T-cell (primary cell): ENCODE measurements at regions not wholly inside any gene's neighbourhood (a gene's known extent, or its start where the extent isn't known, plus 50 kb on each side); places are given as distances from the start of the nearest gene placed in this dataset.

ENCODE experiments used
- ATAC-seq, 4 experiments: fragments of 200-7000 bp in 3 of 4; fragments of 150-1000 bp in 1 of 4; cut with Tn5 transposase; replicated peaks in 1 of 4; 1 replicate in 3 of 4; 2 replicates in 1 of 4; pipeline ENCODE4 v1.10.0; 2021; ENCODE audit warnings: moderate library complexity in 3 of 4, mild to moderate bottlenecking in 2 of 4, moderate number of reproducible peaks in 1 of 4
- CTCF ChIA-PET, 2 donors: fragments of 300-600 bp; sonication (Branson Sonifier 250); formaldehyde crosslinking; loops; one replicate each; lab custom pipeline; 2022; ENCODE audit warnings: antibody characterized with exemption in 2 of 2; lab: Charles Lee
- POLR2A ChIA-PET, 2 donors: fragments of 300-600 bp; sonication (Branson Sonifier 250); formaldehyde crosslinking; loops; one replicate each; lab custom pipeline; 2022; ENCODE audit warnings: antibody characterized with exemption in 2 of 2; lab: Charles Lee
- DNase-seq, 35 experiments: peaks; one replicate each; pipeline versions ENCODE4 v3.0.0 to v3.0.0-alpha.2; 2013 to 2023
- H3K27ac ChIP-seq: one replicate; pipeline ENCODE4 v1.5.1; 2013; ENCODE audit warnings: low read length
- H3K27me3 ChIP-seq, 2 experiments: replicated peaks in 1 of 2; 1 replicate in 1 of 2; 2 replicates in 1 of 2; pipeline versions ENCODE4 v1.6.1 to v1.7.0; 2013; ENCODE audit warnings: low read length in 1 of 2, mixed read lengths in 1 of 2; ENCODE audit not compliant: control insufficient read depth in 2 of 2, insufficient read depth in 2 of 2; ENCODE audit errors: extremely low read depth in 1 of 2
- H3K36me3 ChIP-seq, 2 donors: 1 replicate in 1 of 2; 2 replicates in 1 of 2; pipeline versions ENCODE4 v1.6.1 to v1.7.0; 2013; ENCODE audit warnings: low read length in 1 of 2; ENCODE audit not compliant: control insufficient read depth in 2 of 2, insufficient read depth in 1 of 2; ENCODE audit errors: extremely low read depth in 1 of 2
- H3K4me1 ChIP-seq, 2 experiments: 1 replicate in 1 of 2; 2 replicates in 1 of 2; pipeline versions ENCODE4 v1.6.1 to v1.7.0; 2013; ENCODE audit warnings: low read length in 2 of 2, mixed read lengths in 1 of 2; ENCODE audit not compliant: insufficient read depth in 2 of 2, control insufficient read depth in 1 of 2; ENCODE audit errors: extremely low read depth in 1 of 2
- H3K4me3 ChIP-seq, 2 donors: 1 replicate in 1 of 2; 2 replicates in 1 of 2; pipeline versions ENCODE4 v1.5.1 to v1.7.0; 2013; ENCODE audit warnings: mild to moderate bottlenecking in 2 of 2, low read length in 1 of 2, moderate library complexity in 1 of 2; ENCODE audit not compliant: control insufficient read depth in 1 of 2; ENCODE audit errors: extremely low read depth in 1 of 2
- H3K9me3 ChIP-seq: 2 replicates; pipeline ENCODE4 v1.7.0; 2013
- H3K27ac Mint-ChIP-seq, 2 donors: one replicate each; pipeline ENCODE4 v1.8.0; 2020 to 2021; ENCODE audit warnings: mild to moderate bottlenecking in 2 of 2, mixed read lengths in 2 of 2
- H3K27me3 Mint-ChIP-seq, 2 donors: one replicate each; pipeline ENCODE4 v1.8.0; 2021 to 2022; ENCODE audit warnings: mixed read lengths in 2 of 2
- H3K36me3 Mint-ChIP-seq: one replicate; pipeline ENCODE4 v1.8.0; 2021; ENCODE audit warnings: mixed read lengths
- H3K4me1 Mint-ChIP-seq, 3 donors: one replicate each; pipeline ENCODE4 v1.8.0; 2020 to 2022; ENCODE audit warnings: mixed read lengths in 3 of 3, mild to moderate bottlenecking in 1 of 3
- H3K4me3 Mint-ChIP-seq, 3 donors: one replicate each; pipeline ENCODE4 v1.8.0; 2020 to 2022; ENCODE audit warnings: mild to moderate bottlenecking in 3 of 3, mixed read lengths in 3 of 3, moderate library complexity in 3 of 3
- H3K9me3 Mint-ChIP-seq, 3 donors: one replicate each; pipeline ENCODE4 v1.8.0; 2020 to 2022; ENCODE audit warnings: mixed read lengths in 3 of 3
- WGBS: methylation state at CpG from one replicate; pipeline ENCODE4 v1.1.5; 2013; ENCODE audit warnings: missing lambda C conversion rate; ENCODE audit not compliant: insufficient coverage; 5-methylcytosine and 5-hydroxymethylcytosine counted together

DNA sequence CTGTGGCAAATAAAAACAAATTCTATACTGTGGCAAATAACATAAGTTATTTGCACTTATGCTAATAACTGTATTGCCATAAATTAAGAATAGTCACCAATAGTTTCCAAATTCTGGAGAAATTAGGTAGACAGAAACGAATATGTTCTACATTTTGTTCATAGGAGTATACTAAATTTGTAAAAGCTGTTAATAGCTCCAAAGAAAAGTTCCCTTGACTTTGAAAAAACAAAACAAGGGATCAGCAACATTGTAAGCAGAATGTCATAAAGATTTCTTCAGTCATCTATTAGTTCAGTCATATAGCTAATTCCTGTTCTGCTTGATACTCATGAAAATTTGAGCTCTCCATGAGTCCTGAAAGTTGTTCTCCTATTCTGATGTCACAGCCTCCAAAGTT, 1472.8 kb downstream of the C4orf33 start:
- peaks cover 0 to 23% (median 4%) of the 10 kb centered on the region in 3 donors for H3K9me3 Mint-ChIP-seq
- DNase-seq (no peak), ATAC-seq (no peak)
- WGBS, result no CpG with 5 or more reads among the region's 1 CpG
- H3K27me3 Mint-ChIP-seq, result no peaks in the 10 kb centered on the region
- no peak overlapping the region for H3K4me3 ChIP-seq
- no peaks in the 10 kb centered on the region for H3K27me3 ChIP-seq
- H3K36me3 ChIP-seq, result no peaks in the 10 kb centered on the region
- no peaks in the 10 kb centered on the region for H3K9me3 ChIP-seq
- no peaks in the 10 kb centered on the region for H3K36me3 Mint-ChIP-seq
- POLR2A ChIA-PET, result no interaction called here
- CTCF ChIA-PET, result no interaction called here
- H3K27ac ChIP-seq, result no peak overlapping the region
- no peak overlapping the region for H3K27ac Mint-ChIP-seq
- H3K4me1 Mint-ChIP-seq, result no peaks in the 10 kb centered on the region
- no peak overlapping the region for H3K4me3 Mint-ChIP-seq
- no peaks in the 10 kb centered on the region for H3K4me1 ChIP-seq

GRCh38 chr4:130573742-130574141, 1477.8 kb downstream of the C4orf33 start:
- ChIA-PET POLR2A (no interaction called here), CTCF (no interaction called here)
- peaks cover 6 to 12% (median 12%) of the 10 kb centered on the region in 3 donors for H3K9me3 Mint-ChIP-seq
- H3K4me1 ChIP-seq, result no peaks in the 10 kb centered on the region
- H3K4me3 Mint-ChIP-seq, result no peak overlapping the region
- H3K27me3 Mint-ChIP-seq, result no peaks in the 10 kb centered on the region
- no peaks in the 10 kb centered on the region for H3K4me1 Mint-ChIP-seq
- no peak overlapping the region for H3K27ac ChIP-seq
- H3K9me3 ChIP-seq, result no peaks in the 10 kb centered on the region
- no peak for ATAC-seq
- no peaks in the 10 kb centered on the region for H3K36me3 ChIP-seq
- H3K36me3 Mint-ChIP-seq, result no peaks in the 10 kb centered on the region
- no CpG with 5 or more reads among the region's 1 CpG for WGBS
- no peak for DNase-seq
- no peak overlapping the region for H3K27ac Mint-ChIP-seq
- H3K27me3 ChIP-seq, result no peaks in the 10 kb centered on the region
- no peak overlapping the region for H3K4me3 ChIP-seq

GRCh38 chr4:130574215-130574614, 1478.3 kb downstream of the C4orf33 start:
- CTCF ChIA-PET, result no interaction called here
- POLR2A ChIA-PET, result no interaction called here

GRCh38 chr4:130576218-130576617, 1480.3 kb downstream of the C4orf33 start:
- Mint-ChIP-seq H3K4me1 (no peaks in the 10 kb centered on the region), H3K4me3 (no peak overlapping the region), H3K9me3 (peaks cover 10 to 17% (median 12%) of the 10 kb centered on the region in 3 donors), H3K27ac (no peak overlapping the region), H3K27me3 (no peaks in the 10 kb centered on the region), H3K36me3 (no peaks in the 10 kb centered on the region)
- Histone ChIP-seq H3K27ac (no peak overlapping the region), H3K4me3 (no peak overlapping the region), H3K4me1 (no peaks in the 10 kb centered on the region), H3K9me3 (no peaks in the 10 kb centered on the region), H3K27me3 (no peaks in the 10 kb centered on the region), H3K36me3 (no peaks in the 10 kb centered on the region)
- POLR2A ChIA-PET, result no interaction called here
- CTCF ChIA-PET, result no interaction called here
- WGBS, result no CpG with 5 or more reads among the region's 1 CpG
- DNase-seq (no peak), ATAC-seq (no peak)

More at GRCh38 chr4:130574215-130574614, 1478.3 kb downstream of the C4orf33 start:
- Histone ChIP-seq H3K4me3 (no peak overlapping the region), H3K9me3 (no peaks in the 10 kb centered on the region), H3K27me3 (no peaks in the 10 kb centered on the region), H3K36me3 (no peaks in the 10 kb centered on the region), H3K27ac (no peak overlapping the region), H3K4me1 (no peaks in the 10 kb centered on the region)
- ATAC-seq (no peak), DNase-seq (no peak)
- Mint-ChIP-seq H3K4me1 (no peaks in the 10 kb centered on the region), H3K27ac (no peak overlapping the region), H3K9me3 (peaks cover 6 to 12% (median 12%) of the 10 kb centered on the region in 3 donors), H3K36me3 (no peaks in the 10 kb centered on the region), H3K27me3 (no peaks in the 10 kb centered on the region), H3K4me3 (no peak overlapping the region)
- WGBS, result 17% methylated on average over 1 of the region's 2 CpGs

GRCh38 chr4:130591091-130591490, 1495.1 kb downstream of the C4orf33 start:
- no peak overlapping the region for H3K4me3 ChIP-seq
- Mint-ChIP-seq H3K27me3 (no peaks in the 10 kb centered on the region), H3K4me1 (no peaks in the 10 kb centered on the region), H3K27ac (no peak overlapping the region), H3K9me3 (peaks cover 10 to 19% (median 12%) of the 10 kb centered on the region in 3 donors), H3K36me3 (no peaks in the 10 kb centered on the region), H3K4me3 (no peak overlapping the region)
- WGBS, result 20% methylated on average over 1 of the region's 2 CpGs
- DNase-seq (no peak), ATAC-seq (no peak)
- H3K9me3 ChIP-seq, result no peaks in the 10 kb centered on the region
- H3K27me3 ChIP-seq, result no peaks in the 10 kb centered on the region
- CTCF ChIA-PET, result no interaction called here
- POLR2A ChIA-PET, result no interaction called here
- H3K4me1 ChIP-seq, result no peaks in the 10 kb centered on the region
- H3K36me3 ChIP-seq, result no peaks in the 10 kb centered on the region
- H3K27ac ChIP-seq, result no peak overlapping the region

- CTCF ChIA-PET, result no interaction called here
- H3K4me3 ChIP-seq, result no peak overlapping the region
- H3K27ac Mint-ChIP-seq, result no peak overlapping the region
- no peaks in the 10 kb centered on the region for H3K27me3 Mint-ChIP-seq
- H3K36me3 Mint-ChIP-seq, result no peaks in the 10 kb centered on the region
- no peaks in the 10 kb centered on the region for H3K4me1 ChIP-seq
- no peak overlapping the region for H3K27ac ChIP-seq
- 63% methylated on average over 3 of the region's 4 CpGs for WGBS
- H3K4me1 Mint-ChIP-seq, result no peaks in the 10 kb centered on the region
- POLR2A ChIA-PET, result no interaction called here
- no peak for ATAC-seq
- H3K27me3 ChIP-seq, result no peaks in the 10 kb centered on the region
- peaks cover 5 to 19% (median 11%) of the 10 kb centered on the region in 3 donors for H3K9me3 Mint-ChIP-seq
- H3K36me3 ChIP-seq, result no peaks in the 10 kb centered on the region
- no peak for DNase-seq
- no peak overlapping the region for H3K4me3 Mint-ChIP-seq
- H3K9me3 ChIP-seq, result no peaks in the 10 kb centered on the region
Observed at GRCh38 chr4:130600706-130601105, 1504.8 kb downstream of the C4orf33 start.

- WGBS, result no CpG with 5 or more reads among the region's 3 CpGs
- Histone ChIP-seq H3K36me3 (no peaks in the 10 kb centered on the region), H3K27ac (no peak overlapping the region), H3K4me1 (no peaks in the 10 kb centered on the region), H3K9me3 (no peaks in the 10 kb centered on the region), H3K4me3 (no peak overlapping the region), H3K27me3 (no peaks in the 10 kb centered on the region)
- ChIA-PET POLR2A (interaction anchor here in 1 of 2 donors (0.6 kb wide), 1 partner anchor 25 kb away, joined by 3 read pairs; no protein-coding TSS in a partner anchor), CTCF (no interaction called here)
- ATAC-seq, result no peak
- Mint-ChIP-seq H3K27ac (no peak overlapping the region), H3K4me3 (no peak overlapping the region), H3K4me1 (no peaks in the 10 kb centered on the region), H3K9me3 (peaks cover 3 to 15% (median 10%) of the 10 kb centered on the region in 3 donors), H3K27me3 (no peaks in the 10 kb centered on the region), H3K36me3 (no peaks in the 10 kb centered on the region)
- no peak for DNase-seq
Observed at GRCh38 chr4:130603043-130603442, 1507.1 kb downstream of the C4orf33 start.
